ENCODE measurements at regions not wholly inside any gene's neighbourhood (a gene's known extent, or its start where the extent isn't known, plus 50 kb on each side); places are given as distances from the start of the nearest gene placed in this dataset.
A peak's percentile ranks its signal among the peaks of the same experiment; 100 is the strongest.
"Not testable (repeated sequence)": the region's sequence is repeated elsewhere in the genome, so short reads cannot be mapped to it uniquely, and the experiment has no call there.

DNA sequence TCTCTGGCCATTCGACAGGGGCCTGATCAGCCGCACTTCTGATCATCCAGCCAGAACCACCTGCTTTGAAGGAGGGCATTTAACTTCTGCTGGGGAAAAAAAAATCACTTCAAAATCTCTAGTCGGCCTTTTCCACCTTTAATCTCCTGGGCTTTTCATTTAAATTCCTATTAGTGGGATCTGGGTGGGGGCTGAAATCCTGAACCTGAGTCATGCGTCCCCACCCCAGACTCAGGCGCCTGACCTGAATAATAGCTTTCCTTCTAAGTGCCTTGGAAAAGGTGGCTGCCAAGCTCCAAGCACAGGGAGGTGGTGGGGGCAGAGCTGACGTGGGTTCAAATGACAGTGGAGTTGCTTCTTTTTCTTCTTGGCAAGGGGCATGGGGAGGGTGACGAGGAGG is 246.0 kb upstream of the EXOC2 start:
- no peak for DNase-seq (ENCODE audit: low read depth)

DNA sequence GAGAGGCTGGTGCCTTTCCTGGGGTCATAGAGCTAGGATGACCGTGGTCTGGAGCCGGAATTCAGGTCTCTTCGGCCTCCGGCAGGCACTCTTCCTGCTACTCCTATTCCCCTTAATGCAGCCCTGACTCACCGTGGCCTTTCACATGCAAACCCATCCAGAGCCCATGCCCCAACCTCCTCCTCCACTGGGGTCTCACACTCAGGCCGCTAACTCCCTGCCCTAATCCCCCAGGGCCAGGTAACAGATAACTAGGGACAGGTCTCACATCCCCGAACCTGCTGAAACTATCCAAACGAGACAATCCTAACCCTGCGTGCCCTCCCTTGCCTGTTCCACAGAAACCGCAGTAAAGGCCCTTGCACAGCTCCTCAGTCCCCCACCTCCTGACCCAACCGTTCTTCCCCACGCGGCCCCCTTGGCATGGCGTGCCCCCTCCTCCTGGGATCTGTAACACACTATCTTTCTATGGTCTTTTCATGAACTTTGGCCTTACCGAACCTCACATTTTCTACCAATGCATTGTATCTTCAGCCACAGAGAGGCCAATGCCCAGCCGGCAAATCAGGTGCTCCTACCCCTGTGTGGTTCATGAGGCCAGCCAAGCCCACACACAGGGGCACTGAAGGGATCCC is 245.4 kb upstream of the EXOC2 start:
- no peak for DNase-seq (ENCODE audit: low read depth)

DNA sequence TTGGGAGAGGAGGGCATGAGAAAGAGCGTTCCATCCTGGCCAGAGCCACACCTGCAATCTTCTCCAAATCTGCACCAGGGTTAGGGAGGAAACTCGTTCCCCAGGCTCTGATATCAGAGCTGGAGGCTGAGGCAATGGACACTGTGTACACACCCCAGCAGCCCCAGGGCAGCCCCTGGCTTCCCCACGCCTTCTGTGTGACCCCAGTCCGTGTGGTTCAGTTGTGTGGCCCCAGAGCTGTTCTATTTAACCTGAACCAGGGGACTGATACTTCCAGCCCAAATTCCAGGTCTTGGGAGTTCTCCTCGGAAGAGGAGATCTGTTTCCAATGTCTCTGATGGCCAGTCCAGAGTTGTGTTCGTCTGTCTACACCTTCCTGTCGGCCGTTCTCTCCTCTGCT is 242.6 kb upstream of the EXOC2 start:
- no peak for DNase-seq (ENCODE audit: low read depth)

DNA sequence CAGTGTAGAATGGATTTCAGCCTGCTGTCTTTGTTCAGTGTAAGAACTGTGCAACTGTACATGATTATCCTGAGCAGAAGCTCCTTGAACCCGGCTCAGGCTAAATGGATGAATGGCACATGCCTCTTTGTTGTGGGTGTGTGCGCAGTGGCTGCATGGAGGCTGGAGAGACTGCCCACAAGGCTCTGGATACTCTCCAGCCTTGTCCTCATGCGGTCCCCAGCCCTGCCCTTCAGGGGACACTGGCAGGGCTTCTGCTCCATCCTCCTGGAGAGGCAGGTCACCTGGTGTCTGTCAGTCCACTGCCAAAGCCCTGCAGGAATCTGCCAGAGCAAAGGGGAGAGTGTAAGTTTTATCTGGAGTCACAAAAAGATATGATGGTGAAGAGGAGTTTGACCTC is 241.7 kb upstream of the EXOC2 start:
- DNase-seq (ENCODE audit: low read depth), result no peak

DNA sequence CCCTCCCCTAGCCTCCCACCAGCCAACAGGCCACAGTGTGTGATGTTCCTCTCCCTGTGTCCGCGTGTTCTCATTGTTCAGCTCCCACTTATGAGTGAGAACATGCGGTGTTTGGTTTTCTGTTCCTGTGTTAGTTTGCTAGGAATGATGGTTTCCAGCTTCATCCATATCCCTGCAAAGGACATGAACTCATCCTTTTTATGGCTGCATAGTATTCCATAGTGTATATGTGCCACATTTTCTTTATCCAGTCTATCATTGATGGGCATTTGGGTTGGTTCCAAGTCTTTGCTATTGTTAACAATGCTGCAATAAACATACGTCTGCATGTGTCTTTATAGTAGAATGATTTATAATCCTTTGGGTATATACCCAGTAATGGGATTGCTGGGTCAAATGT is 239.0 kb upstream of the EXOC2 start:
- not testable (repeated sequence) for DNase-seq (ENCODE audit: low read depth)

DNA sequence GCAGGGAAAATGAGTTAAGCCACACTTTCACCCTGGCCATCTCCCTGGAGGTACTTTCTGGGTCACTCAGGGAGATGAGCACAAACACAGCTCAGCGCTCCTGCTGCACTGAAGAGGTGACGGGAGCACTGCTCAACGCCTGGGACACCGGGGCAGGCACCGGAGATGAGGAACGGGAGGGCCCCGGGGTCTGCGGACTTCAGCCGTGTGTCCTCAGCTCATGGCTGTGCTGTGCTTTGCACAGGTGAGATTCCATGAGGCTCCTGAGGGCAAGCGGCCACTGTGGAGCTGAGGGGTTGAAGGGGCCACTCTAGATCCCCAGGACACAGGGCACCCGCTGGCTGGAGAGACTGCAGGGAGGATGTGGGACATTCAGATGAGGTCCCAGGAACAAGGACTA is 234.2 kb upstream of the EXOC2 start:
- no peak for DNase-seq (ENCODE audit: low read depth)

DNA sequence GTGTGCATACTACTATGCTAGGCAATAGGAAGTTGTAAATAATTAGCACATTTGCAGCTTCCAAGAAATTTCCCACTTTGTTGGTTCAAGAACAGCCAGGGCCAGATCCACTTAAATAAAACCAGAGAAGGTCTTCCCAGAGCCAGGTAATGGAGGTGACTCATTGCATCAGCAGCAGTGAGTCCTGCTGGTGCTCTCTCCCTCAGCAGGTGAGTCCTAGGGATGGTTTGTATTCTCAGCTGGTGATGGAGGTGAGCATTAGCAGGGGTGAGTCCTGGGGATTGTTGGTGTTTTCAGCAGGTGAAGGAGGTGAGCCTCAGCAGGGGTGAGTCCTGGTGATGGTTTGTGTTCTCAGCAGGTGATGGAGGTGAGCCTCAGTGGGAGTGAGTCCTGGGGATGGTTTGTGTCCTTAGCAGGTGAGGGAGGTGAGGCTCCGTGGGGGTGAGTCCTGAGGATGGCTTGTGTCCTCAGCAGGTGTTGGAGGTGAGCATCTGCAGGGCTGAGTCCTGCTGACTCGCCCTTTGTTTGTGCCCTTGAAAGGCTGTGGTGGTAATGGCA is 232.8 kb upstream of the EXOC2 start:
- no peak for DNase-seq (ENCODE audit: low read depth)

DNA sequence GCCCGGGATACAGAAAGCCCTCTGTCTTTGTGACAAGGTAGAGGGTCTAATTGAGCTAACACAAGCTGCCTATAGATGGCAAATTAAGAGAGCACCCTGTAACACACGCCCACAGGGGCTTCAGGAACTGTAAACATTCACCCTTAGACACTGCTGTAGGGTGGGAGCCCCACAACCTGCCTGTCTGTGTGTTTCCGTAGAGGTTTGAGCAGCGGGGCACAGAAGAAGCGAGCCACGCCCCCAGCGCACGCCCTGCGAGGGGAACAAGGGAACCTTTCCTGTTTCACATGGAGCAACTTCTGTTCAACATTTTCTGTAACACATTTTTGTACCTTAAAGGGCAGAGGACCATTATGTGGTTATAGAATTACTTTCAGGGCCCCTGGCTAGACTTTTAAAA is 231.7 kb upstream of the EXOC2 start:
- no peak for DNase-seq (ENCODE audit: low read depth)

DNA sequence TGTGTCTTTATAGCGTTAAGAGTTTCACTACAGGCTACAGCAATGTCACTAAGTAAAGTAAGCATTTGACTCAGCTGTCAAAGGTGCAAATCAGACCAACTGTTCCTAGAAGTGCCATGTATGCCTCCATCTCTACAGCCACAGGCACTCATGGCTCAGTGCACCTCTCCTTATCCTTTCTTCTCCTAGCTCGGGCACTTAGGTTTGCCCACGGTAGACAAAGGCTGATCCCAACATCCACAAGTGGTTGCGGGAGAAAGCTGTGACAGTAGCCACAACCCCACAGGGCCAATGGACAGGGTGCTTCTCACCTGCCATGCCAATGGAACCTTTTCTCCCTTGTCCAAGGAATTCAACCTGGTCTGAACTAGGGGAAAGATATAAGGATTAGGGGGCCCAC is 228.5 kb upstream of the EXOC2 start:
- no peak for DNase-seq (ENCODE audit: low read depth)

DNA sequence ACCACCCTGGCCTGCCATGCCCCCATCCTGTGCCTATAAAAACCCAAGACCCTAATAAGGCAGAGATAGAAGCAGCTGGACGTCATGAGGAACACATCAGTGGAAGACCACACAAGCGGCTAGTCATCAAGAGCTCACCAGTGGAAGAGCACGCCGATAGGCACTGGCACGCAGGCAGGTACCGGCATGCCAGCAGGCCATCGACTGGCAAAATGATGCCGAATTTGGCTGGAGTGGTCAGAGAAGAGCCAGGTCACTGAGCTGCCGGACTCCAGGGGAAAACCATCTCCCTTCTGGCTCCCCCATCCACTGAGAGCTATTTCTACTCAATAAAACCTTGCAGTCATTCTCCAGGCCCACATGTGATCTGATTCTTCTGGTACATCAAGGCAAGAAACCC is 227.6 kb upstream of the EXOC2 start:
- DNase-seq (ENCODE audit: low read depth), result no peak

DNA sequence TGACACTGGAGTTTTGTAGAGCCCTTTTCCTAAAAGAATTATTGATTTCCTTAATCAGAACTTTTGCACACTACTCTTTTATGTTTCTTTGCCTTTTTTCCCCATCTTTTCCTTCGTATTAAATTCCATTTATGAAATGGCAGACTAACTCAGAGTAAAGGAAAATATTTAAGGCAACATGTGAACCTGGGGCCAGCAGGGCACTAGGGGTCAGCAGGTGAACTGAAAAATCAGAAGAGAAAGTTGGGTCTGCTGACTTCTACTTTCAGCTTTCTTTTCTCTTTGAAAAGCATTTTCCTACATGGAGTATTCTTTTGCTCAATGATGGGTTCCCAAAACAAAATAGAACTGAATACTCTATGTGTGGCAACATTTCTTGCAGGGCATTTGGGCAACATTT is 226.6 kb upstream of the EXOC2 start:
- no peak for DNase-seq (ENCODE audit: low read depth)

DNA sequence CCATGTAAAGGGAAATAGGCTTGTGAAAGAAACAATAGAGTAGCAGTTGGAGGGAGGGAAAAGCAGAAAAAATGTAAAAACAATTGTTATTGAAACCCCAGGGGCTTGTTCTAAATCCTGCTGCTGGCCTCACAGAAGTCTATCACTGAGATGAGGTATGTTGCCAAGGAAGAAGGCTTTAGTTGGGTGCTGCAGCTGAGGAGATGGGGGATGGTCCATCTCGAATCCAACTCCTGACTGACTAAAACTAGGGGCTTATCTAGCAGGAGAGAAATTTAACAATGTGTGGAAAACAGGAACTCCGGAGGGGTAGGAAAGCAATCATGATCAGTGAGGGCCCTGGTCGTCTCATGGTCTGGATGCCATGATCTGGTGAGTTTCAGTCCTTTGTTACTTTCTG is 225.0 kb upstream of the EXOC2 start:
- DNase-seq (ENCODE audit: low read depth), result no peak

DNA sequence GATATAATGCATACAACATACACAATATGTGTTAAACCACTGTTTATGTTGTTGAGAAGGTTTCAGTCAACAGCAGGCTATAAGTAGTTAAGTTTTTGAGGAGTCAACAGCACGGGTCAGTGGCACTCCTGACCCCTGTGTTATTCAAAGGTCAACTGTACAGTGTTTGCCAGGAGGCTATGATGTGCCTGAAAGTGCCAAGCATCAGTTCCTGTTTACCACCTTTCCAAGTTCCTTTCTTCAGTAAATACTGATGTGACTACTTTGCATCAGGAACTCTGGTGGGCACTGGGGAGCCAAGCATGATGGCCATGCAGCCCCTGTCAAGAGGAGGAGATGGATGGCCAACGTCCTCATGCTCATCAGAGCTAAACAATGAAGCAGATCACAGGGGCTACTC is 224.4 kb upstream of the EXOC2 start:
- no peak for DNase-seq (ENCODE audit: low read depth)

DNA sequence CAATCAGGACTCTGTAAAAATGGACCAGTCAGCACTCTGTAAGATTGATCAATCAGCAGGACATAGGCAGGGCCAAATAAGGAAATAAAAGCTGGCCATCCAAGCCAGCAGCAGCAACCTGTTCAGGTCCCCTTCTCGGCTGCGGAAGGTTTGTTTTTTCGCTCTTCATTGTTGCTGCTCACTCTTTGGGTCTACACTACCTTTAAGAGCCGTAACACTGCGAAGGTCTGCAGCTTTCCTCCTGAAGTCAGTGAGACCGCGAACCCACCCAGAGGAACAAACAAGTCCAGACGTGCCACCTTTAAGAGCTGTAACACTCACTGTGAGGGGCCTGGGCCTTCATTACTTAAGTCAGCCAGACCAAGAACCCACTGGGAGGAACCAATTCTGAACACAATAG is 223.2 kb upstream of the EXOC2 start:
- DNase-seq (ENCODE audit: low read depth), result no peak

DNA sequence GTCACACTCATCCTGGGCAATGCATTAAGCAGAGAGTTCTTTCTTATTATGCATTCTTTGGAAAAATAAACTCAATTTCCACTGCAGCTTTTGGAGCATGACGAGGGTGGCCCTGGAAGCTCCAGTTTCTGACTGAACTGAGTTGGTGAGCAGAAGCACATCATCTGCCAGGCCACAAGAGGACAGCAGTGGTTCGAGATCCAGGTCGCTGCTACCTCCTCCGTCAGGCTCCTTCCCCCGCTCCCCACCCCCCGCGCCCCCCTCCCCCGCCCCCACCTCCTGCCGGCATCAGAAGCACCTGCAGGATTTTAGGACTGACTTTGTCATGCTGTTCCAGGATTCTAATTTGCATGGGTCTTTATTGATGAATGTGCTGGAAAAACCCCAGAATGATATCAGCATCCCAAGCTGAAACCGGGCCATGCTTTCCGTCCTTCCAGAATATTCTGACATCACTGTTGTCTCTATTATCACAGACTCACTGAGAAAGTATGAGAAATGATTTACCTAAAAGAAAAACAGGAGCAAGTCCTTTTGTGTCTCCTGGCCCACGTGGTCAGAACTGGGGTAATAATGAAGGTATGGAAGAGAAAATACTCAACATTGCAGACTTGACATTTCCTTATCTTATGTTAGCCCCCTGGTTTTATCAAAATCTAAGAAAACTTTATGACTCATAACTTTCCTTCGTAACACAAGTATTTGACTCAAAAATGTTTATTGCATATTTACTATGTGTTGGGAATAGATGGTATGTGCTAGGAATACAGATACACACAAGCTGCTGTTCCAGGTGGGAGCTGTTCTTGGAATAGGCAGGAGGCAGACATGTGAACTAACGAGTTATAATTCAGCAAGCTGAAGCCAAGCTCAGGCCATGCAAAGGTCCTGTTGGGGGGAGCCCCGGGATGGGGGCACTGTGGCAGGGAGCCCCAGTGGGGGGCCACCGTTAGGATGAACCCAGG is 220.2 kb upstream of the EXOC2 start:
- DNase-seq (ENCODE audit: low read depth), result peak; percentile 32

DNA sequence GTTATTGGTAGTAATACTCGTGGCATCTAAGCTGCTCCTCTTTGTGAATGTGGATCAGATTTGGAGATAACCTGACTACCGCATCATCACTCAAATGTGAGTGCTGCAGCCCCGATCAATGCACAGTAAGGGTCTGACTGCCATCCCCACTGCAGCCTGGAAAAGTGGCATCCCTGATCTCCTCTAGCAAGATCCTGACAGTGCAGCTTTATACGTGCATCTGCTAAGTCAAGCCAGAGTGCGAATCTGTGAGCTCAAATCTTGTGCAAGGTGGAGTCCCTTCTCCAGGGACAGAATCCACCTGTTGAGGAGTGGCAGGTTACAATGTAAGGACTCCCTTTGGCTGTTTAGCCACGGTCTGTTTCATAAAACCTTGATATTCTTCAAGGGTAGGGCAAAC is 215.0 kb upstream of the EXOC2 start:
- no peak for DNase-seq (ENCODE audit: low read depth)

DNA sequence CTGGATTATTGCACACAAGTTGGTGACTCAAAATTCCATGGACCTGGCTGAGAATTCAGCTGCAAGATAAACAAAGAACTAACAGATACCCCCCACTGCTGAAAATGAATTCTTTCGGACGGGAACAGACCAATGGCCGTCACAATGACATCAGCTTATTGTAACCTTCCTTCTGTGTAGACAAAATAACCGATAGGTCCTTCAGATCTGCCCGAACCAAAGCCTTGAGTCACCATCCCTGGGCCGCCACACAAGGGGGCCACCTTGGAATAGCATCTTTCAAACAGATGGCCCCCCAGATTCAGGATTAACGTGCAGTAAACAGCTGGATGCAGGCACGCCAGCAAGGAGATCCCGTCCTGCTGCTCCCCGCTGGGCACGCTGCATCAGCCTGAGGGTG is 214.0 kb upstream of the EXOC2 start:
- DNase-seq (ENCODE audit: low read depth), result no peak

DNA sequence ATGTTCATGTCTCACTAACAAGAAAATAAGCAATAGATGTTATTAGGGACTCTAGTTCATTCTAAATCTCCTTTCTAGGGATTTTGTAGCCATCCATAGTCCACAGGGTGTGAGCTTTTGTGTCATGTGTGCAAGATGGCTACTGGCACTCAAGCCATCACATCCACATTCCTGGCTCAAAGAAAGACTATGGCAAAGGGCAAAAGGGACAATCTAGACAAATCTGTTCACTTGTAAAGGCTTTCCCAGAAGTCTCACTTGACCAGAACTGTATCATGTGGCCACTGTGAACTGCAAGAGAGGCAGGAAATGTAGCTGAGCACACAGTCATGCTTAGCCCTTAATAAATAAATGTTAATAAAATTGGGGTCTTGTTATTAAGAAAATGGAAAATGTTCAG is 212.6 kb upstream of the EXOC2 start:
- DNase-seq (ENCODE audit: low read depth), result no peak

DNA sequence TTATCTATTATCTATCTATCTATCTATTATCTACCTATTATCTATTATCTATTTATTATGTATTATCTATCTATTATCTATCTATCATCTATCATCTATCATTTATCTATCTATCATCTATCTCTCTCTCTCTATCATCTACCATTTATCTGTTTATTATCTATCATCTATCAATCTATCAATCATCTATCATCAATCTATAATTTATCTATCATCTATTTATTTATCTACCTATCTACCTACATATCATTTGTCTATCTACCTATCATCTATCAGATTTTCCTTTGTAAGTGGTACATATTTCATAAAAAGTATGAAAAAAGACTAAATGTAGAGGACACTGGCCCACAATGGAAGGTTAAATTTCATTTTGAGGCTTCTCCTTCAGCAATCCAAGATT is 212.1 kb upstream of the EXOC2 start:
- no peak for DNase-seq (ENCODE audit: low read depth)

DNA sequence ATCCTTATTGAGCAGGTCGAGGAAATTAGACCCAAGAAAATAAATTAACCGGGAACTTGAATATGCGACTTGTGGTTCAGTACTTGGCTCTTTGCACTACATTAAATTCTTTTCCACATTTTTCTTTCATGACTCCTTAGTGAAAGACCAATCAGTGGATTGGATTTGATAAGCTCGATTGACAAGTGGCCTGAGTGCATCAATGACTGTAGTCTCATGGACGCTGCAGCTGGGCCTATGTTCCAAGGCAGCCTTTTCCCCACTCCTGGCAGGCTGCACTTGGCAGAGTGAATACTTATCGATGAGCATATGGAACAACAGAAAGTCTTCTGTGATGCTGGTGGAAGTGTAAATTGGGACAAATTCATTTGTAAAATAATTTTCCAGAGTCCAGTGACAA is 210.8 kb upstream of the EXOC2 start:
- DNase-seq (ENCODE audit: low read depth), result no peak

DNA sequence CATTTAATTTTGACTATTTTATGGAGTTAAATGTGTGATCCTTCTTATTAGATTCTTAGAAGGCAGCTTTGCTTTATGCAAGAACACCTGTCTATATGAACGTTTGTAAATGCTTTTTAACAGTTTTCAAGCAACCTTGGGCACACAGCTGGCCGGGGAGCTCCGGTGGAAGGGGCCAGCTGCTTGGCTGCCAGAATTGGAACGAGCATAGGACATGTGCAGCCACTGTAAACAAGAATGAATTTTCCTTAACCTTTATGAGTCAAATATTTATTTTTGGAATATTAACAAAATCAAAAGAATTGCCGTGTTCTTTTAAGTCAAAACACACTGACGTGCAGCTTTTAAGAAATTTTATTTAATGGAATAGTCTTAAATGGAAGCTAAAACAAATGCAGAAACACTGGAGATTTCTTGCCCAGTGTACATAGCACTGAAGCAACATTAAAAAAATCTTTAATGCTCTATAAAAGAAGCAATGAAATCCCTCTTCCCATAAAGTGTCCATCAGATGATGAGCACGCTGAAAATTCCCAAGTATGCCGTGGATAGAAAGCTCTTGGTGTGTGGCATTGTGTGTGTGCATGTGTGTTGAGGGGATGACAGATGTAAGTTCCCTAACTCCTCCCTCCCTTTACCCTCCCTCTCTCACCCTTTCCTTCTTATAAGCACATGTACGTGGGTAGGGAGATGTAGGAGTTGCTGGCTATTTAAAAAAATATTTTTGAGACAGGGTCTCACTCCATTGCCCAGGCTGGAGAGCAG is 208.9 kb upstream of the EXOC2 start:
- DNase-seq (ENCODE audit: low read depth), result no peak

DNA sequence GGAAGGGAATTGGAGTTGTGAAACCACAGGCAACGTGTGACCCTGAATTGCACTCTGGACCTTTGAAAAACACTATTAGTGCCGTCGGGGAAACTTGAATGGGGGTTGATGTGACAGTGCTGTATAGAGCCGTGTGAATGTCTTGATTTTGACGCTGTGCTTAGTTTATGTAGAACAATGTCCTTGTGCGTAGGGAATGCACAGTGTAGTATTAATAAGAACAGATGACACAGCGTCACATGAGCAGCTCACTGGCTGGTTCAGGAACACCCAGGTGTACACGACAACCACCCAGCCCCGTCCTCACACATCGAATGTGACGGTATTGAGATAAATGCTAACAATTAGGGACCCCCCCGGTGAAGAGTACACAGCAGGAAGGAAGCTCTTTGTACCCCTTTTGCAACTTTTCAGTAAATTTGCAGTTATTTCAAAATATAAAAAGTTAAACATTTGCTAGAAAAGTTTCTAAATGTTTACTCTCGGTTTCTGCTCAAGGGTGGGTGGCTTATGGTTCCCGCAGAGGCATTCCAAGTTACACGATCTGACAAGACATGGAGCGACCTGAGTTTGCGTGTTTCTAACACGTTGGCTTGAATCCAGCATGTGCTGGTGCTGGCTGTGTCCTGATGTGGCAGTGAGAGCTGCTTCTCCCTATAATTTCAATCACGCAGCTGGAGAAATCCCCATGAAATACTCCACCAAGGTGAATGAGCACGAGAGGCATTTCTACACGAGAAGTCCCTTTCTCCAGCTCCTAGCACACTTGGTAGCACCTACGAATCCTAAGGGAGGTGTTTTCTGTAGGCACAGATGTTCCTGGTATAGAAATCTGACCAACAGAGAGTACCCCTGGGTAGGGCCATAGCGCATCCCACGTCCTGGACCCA is 208.0 kb upstream of the EXOC2 start:
- no peak for DNase-seq (ENCODE audit: low read depth)

Measured in amniotic epithelial cell (primary cell).